HG03280 (cell line): ENCODE measurements at regions not wholly inside any gene's neighbourhood (a gene's known extent, or its start where the extent isn't known, plus 50 kb on each side); places are given as distances from the start of the nearest gene placed in this dataset.

Experiments
- ATAC-seq: cut with Tn5 transposase; IDR thresholded peaks from one replicate; pipeline ENCODE4 v1.9.1; 2021; ENCODE audit warnings: mild to moderate bottlenecking, moderate library complexity; ENCODE audit not compliant: unreplicated experiment

DNA sequence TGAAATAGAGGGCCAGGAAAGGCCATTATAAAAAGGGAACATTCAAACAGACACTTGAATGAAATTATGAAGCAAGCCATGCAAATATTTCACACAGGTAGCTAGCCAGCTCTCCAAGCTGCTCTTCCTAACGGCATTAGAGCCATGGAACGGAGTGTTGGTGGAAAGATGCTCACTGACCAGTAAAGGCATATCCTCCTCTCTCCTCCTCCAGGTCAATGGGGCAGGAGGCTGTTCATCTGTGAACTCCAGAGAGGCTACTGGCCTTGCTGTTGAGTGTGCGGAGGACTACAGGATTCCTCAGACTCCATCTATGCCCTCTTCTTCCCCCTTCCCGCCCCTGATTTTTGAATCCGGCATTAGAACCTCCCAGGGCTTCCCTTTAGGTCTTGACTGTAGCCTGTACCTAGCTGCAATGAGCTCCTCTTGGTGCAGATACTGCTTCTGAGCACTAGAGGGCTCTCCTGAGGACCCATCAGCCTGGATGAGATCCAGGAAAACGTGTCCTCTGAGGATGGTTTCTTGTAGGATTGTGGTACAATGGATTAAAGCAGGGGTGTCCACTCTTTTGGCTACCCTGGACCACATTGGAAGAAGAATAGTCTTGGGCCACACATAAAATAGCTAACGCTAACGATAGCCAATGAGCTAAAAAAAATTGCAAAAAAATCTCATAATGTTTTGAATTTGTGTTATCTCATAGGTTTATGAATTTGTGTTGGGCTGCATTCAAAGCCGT, 162.2 kb downstream of the SREK1 start:
- peak; percentile 59 for ATAC-seq

DNA sequence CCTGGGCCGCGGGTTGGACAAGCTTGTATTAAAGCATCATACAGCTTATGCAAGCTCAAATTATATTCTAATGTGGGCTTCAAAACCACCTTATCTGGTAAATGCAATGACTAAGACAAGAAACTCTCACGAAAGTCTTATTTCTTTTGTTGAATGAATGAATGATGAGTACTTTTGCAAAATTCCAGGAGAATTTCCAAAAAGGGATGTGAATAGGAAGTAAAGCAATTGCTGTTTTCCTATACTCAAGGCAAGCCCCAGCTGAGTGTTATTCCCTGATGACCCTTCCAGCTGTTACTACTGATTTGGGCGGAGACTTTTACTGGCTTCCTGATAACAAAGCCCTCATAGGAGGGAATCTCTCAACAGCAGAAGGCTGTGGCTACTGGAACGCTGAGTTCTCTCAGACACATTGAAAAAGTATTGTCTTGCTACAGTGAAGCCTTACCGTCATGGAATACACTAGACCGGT, 162.8 kb downstream of the SREK1 start:
- ATAC-seq = no peak

DNA sequence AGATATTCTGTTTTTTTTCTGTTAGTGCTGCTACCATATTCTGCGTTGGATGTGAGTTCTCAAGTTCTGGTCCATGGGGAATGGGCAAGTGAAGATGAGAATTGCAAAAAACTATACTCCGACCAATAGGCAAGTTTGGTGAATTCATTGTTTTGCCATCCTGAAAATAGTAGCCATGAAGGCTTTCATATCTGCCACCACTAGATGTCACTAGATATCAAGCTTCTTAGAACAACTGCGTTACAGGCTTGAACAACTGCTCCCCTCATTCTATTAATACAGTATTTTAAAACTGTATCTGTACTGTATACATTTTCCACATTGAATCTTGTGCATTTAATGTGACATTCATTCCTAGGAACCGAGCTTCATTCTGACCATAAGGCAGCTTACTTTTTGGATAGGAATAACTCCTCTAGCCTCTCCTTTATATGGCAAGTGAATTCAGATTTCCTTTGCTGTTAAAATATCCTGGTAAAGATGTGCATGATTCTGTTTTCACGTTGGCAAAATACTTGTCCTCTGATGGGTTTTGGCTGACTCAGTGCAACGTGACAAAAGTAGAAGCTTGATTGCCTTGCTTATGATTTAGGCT, 163.6 kb downstream of the SREK1 start:
- ATAC-seq = peak; percentile 79

DNA sequence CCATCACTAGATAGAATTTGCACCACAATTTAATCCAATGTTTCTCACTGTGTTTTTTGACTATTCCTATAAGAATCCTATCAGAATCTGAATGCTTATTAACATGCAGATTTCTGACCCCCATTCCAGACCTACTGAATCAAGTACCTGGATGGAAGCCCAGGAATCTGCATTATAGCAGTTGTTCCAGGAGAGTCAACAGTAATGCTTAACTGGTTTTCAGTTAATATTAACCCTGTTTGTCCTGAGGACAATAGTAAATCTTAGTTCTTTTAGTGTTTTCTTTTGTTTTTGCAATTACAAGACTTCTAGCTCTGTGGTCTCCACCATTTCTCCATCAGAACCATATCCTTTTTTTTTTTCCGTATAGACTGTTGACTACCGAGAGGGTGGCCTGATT, 168.2 kb downstream of the SREK1 start:
- ATAC-seq = no peak

DNA sequence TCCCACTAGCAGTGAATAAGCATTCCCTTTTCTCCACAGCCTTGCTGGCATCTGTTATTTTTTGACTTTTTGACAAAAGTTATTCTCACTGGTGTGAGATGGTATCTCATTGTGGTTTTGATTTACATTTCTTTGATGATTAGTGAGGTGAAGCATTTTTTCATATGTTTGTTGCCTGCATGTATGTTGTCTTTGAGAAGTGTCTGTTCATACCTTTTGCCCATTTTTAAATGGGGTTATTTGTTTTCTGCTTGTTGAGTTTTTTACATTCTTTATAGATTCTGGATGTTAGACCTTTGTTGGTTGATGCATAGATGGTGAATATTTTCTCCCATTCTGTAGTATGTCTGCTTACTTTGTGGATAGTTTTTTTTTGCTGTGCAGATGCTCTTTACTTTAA, 171.7 kb downstream of the SREK1 start:
- ATAC-seq = no peak

DNA sequence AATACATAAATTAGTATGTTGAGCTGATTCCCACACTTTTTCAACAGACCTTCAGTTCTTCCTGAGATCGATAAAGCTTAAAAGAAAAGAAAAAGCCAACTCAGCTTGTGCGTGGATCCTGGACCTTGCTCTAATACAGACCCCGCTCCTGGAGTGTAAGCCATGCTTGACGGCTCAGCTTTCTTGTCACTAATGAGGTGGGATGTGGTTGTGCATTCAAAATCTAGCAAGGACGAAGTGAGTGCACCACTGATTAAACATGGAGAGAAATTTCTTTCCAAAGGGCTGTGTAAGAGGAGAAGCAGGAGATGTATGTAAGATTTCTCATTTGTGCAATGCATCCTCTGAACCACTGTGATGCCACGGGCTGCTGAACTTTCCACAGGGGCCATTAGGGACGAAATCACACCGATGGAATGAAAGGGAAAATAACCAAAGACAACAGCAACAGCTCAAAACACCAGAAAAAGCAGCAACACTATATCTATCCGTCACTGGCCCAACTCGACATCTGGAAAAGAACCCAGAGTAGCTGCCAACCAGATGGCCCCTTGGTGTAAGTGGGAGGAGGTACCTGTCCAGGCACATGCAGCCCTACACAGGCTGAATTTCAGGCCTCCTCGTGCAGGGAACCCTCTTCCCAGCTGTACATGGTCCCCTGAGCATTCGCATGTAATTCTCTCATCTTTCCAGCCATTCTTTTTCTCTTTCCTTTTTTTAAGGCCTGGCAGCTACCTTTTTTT, 178.9 kb downstream of the SREK1 start:
- no peak for ATAC-seq

DNA sequence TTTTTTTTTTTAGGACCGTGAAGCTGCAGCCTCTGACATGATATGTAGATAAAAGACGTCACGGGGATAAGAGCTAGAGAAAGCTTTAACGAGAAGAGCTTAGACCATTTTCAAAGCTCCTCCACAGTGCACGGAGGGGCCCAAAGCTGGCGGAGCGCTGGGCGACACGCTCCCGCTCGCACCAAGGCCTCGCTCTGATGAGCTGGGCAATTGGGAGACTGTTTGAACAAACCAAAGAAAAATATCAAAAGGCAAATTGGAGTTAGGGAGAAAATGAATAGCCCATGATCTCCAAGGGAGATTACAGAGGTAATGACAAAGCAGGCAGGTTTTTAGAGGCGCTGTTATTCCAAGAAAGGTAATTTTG, 179.4 kb downstream of the SREK1 start:
- no peak for ATAC-seq

DNA sequence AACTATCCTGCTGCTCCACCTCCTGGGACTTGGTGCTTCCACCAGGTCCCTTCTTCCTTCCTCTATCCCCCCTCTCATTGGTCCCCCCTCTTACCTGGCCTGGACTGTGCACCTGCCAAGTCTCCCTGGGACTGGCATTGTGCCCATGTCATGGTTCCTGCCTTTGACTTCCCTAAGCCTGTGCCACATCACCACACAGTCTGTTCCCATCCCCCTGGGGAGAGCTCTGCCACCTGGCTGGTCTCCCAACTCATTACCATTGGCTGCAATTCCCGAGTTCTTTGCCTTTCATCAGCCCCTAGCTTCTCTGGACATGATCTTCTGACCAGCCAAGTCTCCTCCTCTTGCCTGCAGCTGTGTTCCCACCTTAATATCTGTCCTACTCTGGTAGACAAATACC, 180.3 kb downstream of the SREK1 start:
- ATAC-seq = no peak

DNA sequence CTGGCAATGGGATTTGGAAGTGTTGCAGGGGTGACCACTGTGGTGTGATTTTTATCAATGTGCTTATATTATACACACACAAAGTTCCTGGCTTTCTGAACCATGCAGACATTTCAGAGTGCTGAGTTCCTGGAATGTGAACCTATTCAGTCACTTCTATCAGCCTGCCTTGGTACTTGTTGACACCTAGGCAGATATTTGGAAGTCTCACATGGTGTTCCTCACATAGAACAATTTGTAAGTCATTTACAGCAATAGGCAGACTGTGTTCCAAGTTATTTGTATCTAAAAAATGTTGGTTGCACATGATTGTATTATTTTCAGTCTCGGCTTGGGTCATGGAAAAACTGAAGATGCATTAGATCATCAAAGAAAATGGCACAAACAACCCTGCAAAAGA, 182.2 kb downstream of the SREK1 start:
- ATAC-seq = no peak

DNA sequence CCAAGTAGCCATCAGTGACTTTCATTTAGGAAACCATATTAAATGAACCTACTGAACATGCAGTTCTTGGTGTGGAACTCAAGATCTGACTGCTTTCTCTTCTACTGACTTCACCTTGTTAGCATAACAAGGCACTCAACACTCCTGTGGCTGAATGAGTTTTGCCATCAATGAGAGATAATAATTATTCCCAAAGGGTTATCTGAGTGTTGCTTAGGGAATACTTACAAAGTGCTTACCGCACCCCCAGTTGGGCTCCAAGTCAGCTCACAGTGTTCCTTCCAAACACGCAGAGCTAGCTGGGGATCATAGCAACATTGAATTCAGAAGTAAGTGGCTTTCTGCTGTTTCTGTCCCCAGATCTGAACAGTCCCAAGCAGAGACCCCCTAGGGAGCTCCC, 182.9 kb downstream of the SREK1 start:
- ATAC-seq = no peak

DNA sequence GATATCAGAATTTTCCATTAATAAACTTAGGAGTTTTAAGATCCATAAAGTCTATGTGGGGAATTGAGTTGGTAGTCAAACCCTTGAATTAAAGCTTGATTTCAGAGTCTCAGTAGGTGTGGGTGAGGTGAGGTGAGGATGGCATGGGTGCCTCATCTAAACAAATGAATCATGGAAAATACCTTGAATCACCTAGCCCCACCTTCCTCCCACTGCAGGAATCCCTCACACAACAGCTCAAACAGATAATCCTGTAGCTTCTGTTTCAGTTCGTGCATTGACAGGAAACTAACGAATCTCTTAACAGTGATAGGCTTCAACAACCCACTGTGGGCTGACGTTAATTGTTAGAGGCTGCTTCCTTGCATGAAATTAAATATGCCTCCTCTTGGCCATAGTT, 185.0 kb downstream of the SREK1 start:
- ATAC-seq = no peak

DNA sequence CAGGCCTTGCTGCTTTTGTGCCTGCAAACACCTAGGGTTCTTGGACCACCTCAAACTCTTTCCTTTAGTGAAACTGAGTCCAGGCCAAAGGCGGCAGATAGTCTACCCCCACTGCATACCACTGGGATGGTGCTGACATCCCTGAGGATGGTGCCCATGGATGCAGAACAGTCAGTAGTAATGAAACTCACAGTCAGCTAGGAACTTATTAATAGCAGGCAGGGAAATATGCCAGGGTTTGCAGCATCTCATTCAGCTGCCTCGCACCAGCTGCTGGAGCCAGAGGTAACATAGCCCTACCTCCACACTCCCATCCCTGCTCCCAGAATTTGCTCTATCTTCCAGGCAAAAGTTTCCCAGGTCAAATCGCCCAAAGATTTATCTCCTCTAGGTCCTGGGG, 189.1 kb downstream of the SREK1 start:
- no peak for ATAC-seq

DNA sequence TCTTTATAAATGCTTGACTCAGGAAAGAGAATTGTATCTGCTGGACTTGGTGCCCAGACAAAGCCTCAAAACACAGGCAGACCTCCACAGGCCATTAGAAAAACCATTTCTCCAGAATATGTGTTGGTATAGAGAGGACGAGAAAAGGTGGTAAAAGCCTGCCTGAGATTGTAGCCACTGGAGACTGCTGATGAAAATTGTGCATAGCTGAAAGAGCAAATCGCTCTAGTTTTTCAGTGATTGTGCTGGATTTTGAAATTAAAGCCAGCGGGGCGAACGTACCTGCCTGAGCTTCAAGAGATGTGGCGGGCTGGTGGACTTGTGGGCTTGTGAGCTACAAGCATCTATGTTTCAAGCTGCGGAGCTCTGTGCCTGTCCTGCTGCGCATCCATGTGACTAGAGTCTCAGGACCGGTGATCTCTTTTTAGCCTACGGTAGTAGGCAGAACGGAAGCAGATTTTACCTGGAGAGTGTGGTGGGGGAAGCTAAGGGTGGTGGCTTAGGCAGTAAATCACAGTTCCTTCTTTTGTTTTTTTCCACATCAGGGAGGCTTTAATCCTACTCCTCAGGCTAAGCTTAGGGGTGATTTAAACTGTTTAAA, 193.6 kb downstream of the SREK1 start:
- ATAC-seq = no peak

DNA sequence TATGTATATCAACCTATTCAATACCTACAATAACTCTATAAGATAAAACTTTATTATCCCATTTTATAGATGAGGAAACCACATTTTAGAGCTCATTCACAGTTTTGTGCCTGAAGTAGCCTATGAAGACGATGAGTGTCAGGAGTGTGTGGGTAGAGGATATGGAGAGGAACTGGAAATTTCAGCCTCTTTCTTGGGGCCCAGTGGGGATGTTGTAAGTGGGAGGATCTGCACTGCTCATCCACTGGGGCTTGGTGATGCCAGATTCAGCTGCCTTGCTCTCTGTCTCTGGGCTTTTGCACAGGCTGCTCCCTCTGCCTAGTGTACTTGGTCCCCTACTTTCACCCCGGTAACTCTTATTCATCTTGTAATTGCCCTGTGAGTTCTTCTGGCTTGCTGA, 194.7 kb downstream of the SREK1 start:
- ATAC-seq = no peak

DNA sequence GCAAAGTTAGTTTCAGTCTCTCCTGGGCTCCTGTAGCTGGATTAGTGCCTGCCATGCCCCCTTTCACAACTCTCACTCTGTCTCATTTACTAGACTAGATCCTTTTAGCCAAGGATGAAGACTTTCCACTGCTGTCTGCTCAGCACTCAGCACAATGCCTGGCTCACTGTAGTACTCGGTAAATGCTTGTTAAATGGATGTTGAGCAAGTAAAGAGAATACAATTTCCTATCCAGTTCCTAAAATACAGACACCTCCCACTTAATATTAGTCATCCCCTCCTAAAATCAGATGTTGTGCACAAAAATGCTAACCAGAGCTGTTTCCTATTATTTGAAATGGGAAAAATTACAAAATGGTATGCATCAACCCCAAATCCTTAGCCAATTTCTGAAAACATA, 195.8 kb downstream of the SREK1 start:
- ATAC-seq = no peak

DNA sequence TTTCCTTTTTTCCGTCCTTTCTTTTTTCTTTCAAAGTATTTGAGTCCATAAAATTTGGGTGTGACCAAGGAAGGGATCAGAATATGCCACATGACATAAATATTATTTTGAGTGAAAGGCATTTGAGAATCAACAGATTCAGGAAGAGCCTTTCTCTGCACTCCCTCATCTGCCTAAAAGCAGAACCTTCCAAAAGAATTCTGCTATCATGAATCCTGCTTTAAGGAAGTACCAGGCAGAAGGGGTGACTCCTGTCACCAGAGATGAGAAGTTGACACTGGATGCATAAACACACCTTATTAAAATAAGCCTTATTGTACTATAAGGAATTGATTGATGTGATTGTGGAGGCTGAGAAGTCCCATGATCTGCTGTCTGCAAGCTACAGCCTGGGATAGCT, 196.7 kb downstream of the SREK1 start:
- no peak for ATAC-seq

DNA sequence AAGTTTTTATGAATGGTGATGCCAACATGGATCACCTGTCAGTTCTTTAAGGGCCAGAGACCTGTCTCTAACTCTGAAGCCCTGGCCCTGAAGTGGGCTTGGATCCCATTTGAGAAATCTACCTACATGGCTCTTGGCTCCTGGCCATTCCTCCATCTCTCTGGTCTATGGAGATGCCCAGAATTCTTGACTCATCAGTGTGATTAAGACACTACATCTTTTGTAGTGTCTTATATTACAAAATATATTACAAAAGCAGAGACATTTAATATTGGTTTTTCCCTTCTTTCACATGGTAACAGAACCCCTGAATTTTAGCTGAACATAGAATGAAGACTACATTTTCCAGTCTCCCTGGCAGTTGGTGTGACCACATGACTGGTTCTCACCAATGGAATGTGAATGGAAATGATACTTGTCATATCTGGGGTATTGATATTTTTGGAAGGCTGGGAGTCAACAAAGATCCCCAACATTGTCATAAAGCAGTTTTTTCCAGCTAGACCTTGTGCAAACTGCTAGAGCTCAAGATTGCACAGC, 198.3 kb downstream of the SREK1 start:
- no peak for ATAC-seq

DNA sequence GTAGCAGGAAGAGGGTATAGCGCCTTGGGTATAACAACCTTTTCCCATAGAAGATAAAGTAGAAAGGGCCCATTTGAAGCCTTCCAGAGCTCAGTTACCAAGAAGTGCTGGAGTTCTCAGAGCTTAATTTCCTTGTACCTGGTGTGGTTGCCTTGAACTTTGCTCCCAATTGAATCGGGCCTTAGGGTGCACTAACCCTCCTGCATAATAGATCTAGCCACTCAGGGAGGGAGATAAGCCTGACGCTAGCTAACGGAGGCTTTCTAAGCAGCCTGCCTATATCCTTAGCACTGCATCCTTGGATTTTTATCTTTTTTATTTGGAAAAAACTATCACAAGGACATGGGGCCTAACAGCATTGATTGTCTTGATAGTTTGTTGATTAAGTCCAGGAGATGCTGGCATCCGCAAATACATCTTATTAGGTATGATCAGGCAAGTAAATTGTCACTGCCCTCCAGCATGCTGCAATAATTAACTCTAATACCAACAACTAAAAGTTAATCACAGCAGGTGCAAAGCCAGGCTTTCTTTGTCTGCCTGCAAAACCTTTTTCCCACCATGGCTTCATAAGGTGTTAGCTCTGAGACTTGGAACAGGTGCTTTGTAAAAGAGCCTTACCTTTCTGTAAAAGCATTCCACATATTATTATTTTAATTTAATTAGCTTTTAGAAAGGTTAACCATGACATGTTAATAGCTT, 199.4 kb downstream of the SREK1 start:
- ATAC-seq = no peak

DNA sequence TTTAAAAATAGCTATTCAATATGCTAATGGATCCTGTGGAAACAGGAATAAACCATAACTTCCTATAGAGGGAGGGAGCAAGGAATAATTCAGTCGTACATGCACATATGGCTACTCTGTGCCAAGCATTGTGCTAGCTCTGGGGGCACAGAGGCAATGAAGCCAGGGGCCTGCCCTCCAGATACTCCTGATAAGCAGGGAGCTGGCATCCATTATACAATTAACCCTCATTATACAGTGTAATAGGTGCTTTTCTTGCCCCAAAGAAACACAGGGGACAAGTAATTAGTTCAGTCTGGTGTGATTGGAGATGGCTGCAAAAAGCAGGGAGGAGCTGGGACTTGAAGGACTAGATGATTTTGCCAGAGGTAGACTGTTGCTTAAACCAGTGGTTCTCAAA, 200.4 kb downstream of the SREK1 start:
- ATAC-seq = no peak

DNA sequence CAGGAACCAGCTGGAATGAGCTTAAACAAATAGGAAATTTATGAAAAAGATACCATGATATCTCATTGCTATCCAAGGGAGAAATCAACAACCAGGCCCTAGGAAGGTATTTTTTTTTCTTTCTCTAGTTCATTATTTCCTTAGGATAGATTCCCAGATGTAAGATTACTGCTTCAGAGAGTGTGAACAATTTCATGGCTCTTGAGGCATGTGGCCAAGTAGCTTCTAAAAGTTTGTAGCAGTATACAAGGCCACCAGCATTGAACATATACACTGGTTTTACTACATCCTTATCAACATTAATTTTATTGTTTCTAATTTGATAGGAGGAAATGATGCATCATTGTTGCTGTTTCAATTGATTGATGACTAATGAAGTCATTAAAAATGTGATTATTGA, 201.2 kb downstream of the SREK1 start:
- no peak for ATAC-seq

DNA sequence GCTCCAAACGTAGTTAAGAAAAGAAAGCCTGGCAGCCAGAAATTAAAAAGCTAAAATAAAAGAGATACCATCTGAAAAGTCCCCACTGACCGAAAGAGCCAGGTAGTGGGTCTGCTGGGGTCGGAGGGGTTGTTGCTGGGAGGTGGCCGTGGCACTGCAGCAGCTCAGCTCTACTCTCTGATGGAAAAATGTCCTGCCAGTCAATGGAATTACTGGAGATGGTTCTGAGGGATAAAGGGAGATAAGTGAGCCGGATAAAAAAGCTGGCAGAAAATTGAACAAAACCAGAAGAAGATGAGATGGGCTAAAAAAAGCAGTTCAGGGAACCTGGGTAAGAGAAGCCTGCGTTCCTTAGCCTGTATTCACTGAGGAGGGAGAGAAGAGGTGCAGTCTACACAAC, 202.8 kb downstream of the SREK1 start:
- no peak for ATAC-seq
